GM12874 (cell line): ENCODE measurements at regions not wholly inside any gene's neighbourhood (a gene's known extent, or its start where the extent isn't known, plus 50 kb on each side); places are given as distances from the start of the nearest gene placed in this dataset.

Source experiments
- CTCF ChIP-seq: IDR thresholded peaks from 2 replicates; pipeline ENCODE4 v1.5.1; 2011; ENCODE audit warnings: low read depth, mild to moderate bottlenecking, control low read depth, low read length, moderate library complexity; ENCODE audit not compliant: insufficient read depth

- no peak for TF ChIP-seq CTCF
These were observed 121.4 kb downstream of the DMRT2 start for GRCh38 chr9:1171546-1171945.

GRCh38 chr9:1173211-1173610 is 123.1 kb downstream of the DMRT2 start:
- no peak for TF ChIP-seq CTCF

GRCh38 chr9:1173993-1174392 is 123.8 kb downstream of the DMRT2 start:
- TF ChIP-seq CTCF: no peak

- TF ChIP-seq CTCF: no peak
These were observed 129.2 kb downstream of the DMRT2 start for GRCh38 chr9:1179366-1179765.

GRCh38 chr9:1184146-1184545 is 134.0 kb downstream of the DMRT2 start:
- no peak for TF ChIP-seq CTCF

GRCh38 chr9:1198085-1198484 is 147.9 kb downstream of the DMRT2 start:
- no peak for TF ChIP-seq CTCF

- no peak for TF ChIP-seq CTCF
These were observed 150.7 kb downstream of the DMRT2 start for GRCh38 chr9:1200847-1201251.

GRCh38 chr9:1201262-1201661 is 151.1 kb downstream of the DMRT2 start:
- TF ChIP-seq CTCF: no peak
